ENCODE measurements at regions not wholly inside any gene's neighbourhood (a gene's known extent, or its start where the extent isn't known, plus 50 kb on each side); places are given as distances from the start of the nearest gene placed in this dataset.

- no peak for TF ChIP-seq CTCF (IDR thresholded peaks at IDR 0.05 in 8 of 11, conservative IDR thresholded peaks at IDR 0.05 in 3 of 11)
- no peak for TF ChIP-seq POLR2A (IDR thresholded peaks at IDR 0.05)
- TF ChIP-seq POLR2AphosphoS5 (IDR thresholded peaks at IDR 0.05) = no peak
These were observed 213.3 kb upstream of the MMADHC start for GRCh38 chr2:149800624-149801542.

Data from spleen (tissue), 7 donors.